AG20443 (cell line): ENCODE measurements at regions not wholly inside any gene's neighbourhood (a gene's known extent, or its start where the extent isn't known, plus 50 kb on each side); places are given as distances from the start of the nearest gene placed in this dataset.
A peak's percentile ranks its signal among the peaks of the same experiment; 100 is the strongest.
"Not testable (repeated sequence)": the region's sequence is repeated elsewhere in the genome, so short reads cannot be mapped to it uniquely, and the experiment has no call there.

Experiments
- DNase-seq: peaks from one replicate; pipeline ENCODE4 v3.0.0; 2012; ENCODE audit warnings: low spot score, mixed read lengths

DNA sequence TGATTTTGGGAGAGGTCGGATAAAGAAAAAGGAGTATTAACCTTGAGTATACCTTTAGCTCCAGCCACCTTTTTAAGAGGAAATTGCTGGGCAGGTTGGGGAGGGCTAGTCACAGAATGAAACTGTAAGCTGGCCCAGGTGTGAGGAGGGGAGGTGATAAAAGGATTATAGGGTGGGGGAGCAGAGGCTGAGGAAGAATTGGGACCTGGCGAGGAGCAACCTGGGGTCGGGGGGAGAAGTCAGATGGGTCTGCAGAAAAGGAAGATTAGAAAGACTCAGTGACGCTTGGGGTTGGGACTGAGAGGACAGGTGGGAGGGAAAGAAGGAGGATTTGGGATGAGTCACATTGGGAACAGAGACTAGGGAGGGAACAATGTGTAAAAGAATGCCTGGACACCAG, 1548.5 kb upstream of the WWC1 start:
- not testable (repeated sequence) for DNase-seq

DNA sequence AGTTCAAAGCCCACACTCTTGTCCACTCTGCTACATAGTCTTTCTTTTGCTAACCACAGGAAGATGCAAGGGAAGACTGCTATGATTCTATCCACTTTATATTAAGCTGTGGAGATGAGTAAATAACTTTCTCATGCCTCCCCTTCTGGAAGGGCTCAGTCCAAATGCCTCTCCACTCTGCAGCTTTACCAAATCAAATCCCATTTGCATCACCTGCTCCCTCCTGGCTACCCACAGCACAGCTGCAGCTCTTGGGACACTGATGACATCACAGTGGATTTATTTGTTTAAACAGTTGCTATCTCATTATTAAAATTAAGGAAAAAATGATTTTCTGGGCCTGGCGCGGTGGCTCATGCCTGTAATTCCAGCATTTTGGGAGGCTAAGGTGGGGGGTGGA, 1544.9 kb upstream of the WWC1 start:
- DNase-seq, result no peak

- DNase-seq, result no peak
These were observed 1541.1 kb upstream of the WWC1 start for GRCh38 chr5:166750376-166750775.

GRCh38 chr5:166758151-166758550, 1533.3 kb upstream of the WWC1 start:
- no peak for DNase-seq

GRCh38 chr5:166767858-166768257, 1523.6 kb upstream of the WWC1 start:
- no peak for DNase-seq

DNA sequence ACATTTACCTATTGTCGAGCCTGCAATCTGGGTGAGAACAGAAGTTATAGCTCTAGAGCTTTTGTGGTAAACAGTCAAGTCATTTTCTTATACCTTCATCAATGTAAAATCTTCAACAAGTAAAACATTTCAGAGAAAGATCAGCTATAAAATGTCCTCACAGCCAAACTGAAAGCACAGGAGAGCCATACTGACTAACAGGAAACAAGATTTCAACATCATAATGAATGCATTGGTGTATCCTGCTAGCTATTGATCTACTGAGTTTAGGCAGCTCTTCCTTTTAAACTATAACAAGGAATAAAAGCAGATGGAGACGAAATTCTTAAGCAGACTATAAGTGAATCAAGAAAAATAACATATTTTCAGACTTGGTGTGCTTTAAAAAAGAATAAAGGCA, 1522.9 kb upstream of the WWC1 start:
- DNase-seq, result no peak

DNA sequence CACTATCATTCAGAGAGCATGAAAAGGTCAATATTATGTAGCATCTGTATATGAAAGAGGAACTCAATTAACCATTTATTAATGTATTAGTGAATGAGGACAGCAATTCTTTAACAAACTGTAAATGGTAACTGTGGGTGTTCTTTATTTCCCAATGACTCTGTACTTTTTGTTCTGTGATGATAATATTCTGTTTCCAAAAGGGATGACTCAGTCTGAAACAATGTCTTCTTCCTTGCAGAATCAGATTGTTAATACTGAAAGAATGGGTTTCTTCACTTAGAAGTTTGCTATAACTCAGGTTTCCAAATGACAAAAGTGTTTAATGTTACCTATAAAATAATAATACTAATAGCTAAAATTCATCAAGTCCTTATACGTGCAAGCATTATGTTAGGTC, 1518.7 kb upstream of the WWC1 start:
- DNase-seq, result no peak

DNA sequence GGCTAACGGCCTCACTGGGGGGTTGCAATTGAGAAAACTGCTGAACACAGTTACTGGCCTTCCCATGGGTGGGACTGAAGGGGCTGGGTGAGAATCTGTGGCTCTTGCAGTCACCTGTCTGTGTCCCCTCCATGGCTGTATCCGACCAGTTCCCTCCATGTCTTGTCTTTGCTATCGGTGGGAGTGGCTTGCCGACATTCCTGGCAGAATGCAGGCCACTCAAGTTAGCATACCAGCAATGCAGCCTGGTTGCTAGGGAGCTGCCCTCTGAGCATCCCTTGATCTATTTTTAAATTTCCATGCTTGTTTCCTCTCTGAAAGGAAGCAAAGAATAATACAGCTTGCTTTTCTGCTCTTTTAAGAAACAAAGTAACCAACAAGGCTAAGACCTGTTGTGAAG, 1509.7 kb upstream of the WWC1 start:
- no peak for DNase-seq

GRCh38 chr5:166784545-166785078, 1506.8 kb upstream of the WWC1 start:
- DNase-seq, result no peak

DNA sequence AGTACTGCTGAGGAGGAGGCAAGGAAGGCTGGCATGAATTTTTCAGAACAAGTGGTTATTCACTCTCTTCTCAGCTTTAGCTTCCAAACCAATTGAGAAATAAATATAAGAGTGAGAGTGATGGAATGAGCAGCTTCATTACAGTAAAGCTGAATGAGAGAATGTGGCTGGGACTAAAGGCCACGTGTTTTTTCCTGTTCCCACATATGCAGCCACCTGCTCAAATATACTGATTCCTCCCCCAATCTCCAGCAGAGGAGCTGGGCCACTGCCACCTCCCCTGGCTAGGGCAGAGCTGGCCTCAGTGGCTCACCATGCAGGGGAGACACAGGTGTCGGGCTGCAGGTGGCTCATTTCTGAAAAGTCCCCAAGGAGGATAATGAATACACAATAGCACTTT, 1505.3 kb upstream of the WWC1 start:
- DNase-seq, result no peak

- DNase-seq, result no peak
These were observed 1504.6 kb upstream of the WWC1 start for GRCh38 chr5:166786889-166787288.

DNA sequence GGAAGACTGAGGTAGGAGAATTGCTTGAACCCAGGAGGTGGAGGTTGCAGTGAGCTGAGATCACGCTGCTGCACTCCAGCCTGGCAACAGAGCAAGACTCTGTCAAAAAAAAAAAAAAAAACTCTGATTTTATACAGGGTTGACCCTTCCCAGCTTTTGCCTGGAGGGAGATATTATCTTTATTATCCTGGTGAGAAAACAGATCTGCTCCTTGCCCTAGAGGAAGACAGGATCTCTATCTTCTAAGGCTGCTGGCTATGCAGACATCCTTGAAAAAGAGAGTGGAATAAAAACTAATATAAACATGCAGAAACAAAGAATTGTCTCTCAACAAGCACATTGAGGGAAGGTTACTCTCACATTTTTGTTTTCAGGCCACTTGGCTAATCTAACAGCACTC, 1503.4 kb upstream of the WWC1 start:
- DNase-seq, result no peak

DNA sequence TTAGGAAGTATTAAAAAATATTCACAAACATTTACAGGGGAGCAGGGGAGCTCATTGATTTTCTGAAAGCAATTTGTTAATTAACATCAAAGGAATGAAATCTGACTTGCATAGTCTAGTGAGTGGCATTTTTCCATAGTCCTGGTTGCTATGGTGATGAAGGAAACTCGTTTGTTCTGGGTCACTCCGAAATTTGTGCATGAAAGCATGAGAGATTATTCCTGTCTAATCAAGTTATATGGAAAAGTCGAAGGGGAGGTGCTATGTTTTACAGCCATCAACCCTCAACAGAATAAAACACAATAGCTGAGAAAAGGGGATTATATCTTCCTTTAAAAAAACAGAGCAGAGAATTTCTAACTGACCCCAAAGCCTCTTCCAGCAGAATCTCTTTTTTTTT, 1495.7 kb upstream of the WWC1 start:
- no peak for DNase-seq

- no peak for DNase-seq
These were observed 1488.4 kb upstream of the WWC1 start for GRCh38 chr5:166803058-166803457.

DNA sequence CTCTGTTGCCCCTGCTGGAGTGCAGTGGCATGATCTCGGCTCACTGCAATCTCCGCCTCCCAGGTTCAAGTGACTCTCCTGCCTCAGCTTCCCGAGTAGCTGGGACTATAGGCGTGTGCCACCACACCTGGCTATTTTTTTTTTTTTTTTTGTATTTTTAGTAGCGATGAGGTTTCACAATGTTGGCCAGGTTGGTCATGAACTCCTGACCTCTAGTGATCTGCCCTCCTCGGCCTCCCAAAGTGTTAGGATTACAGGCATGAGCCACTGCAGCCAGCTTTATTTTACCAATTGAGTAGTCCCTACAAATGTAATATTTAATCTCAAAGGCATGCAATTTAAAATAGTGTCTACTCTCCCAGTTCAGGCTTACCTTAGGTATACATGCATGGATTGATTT, 1487.2 kb upstream of the WWC1 start:
- DNase-seq, result not testable (repeated sequence)

GRCh38 chr5:166804693-166805092, 1486.8 kb upstream of the WWC1 start:
- DNase-seq, result not testable (repeated sequence)

DNA sequence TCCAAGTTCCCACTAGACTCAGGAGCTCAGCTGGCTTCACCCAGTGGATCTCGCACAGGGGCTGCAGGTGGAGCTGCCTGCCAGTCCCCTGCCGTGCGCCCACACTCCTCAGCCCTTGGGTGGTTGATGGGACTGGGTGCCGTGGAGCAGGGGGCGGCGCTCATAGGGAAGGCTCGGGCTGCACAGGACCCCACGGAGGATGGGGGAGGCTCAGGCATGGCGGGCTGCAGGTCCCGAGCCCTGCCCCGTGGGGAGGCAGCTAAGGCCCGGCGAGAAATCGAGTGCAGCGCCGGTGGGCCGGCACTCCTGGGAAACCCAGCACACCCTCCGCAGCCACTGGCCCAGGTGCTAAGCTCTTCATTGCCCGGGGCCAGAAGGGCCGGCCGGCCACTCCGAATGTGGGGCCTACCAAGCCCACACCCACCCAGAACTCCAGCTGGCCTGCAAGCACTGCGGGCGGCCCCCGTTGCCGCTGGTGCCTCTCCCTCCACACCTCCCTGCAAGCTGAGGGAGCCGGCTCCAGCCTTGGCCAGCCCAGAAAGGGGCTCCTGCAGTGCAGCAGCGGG, 1481.3 kb upstream of the WWC1 start:
- DNase-seq, result not testable (repeated sequence)

DNA sequence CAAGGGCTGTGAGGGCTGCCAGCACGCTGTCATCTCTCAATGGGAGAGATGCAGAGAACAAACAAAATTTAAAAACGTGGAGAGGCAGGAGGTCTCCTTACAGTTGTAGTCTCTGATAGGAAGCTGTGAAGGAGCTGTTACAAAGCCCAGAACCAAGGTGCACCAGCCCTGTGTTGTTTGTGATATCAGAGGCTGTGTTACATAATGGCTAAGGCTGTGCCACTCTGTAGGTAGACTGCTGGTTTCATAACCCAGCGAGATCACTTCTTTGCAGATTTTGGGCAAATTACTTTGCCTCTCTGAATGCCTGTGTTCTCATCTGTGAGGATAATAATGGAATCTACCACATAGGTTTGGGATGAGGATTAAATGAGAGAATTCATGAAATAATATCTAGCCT, 1480.7 kb upstream of the WWC1 start:
- DNase-seq, result no peak

DNA sequence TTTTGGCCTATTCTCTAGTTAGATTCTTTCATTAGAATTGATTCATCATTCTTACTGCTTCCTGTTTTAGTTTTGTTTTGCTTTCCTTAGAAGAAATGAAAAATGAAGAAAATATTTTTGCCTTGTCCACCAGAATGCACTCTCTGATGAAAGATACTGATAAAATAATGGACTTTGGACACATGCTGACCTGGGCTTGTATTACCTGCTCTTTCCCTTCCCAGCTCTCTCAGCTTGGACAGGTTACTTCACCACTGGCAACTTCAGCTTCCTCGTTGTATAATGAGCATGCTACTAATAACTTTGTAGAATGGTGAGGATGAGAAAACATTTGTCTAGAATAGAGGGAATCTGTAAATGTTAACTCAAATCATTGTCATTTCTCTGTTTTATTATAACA, 1468.1 kb upstream of the WWC1 start:
- DNase-seq, result no peak

DNA sequence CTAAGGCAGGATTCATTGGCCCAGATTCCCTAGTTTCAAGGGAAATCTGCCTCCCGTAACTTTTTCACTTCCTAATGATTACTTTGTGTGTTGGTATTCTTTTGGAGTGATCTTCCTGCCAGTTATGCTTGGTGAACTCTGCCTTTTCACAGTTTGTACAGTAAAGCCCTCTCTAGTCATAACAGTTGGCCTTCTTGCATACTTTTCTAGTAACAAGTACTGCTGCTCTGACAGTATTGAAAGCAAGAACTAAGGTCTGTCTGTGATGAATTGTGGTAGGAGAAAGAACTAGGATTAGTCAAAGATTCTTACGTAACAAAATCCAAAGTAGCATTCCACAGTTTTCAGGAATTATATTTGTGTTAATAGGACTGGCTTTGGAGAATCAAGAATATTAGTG, 1457.2 kb upstream of the WWC1 start:
- DNase-seq, result no peak

GRCh38 chr5:166845044-166845443, 1446.4 kb upstream of the WWC1 start:
- DNase-seq, result peak; percentile 8

- no peak for DNase-seq
These were observed 1434.7 kb upstream of the WWC1 start for GRCh38 chr5:166856791-166857190.

DNA sequence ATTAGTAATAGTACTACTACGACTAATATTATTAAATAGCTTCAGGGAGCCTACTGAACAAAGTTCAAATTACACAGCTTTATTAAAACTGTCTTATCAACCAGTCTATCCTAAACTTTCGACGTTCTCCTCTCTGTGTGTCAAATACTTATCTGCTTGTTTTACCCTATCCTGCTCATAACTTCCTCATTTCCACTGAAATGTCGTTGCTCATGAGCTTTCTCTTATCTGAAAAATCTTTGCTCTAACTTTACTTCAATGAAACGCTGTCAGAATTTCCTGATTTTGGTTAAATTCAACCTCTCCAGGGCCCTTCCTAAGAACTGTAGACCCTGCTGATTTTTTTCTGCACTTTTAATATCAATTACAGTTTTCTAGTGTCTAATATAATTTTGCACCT, 1431.0 kb upstream of the WWC1 start:
- no peak for DNase-seq

DNA sequence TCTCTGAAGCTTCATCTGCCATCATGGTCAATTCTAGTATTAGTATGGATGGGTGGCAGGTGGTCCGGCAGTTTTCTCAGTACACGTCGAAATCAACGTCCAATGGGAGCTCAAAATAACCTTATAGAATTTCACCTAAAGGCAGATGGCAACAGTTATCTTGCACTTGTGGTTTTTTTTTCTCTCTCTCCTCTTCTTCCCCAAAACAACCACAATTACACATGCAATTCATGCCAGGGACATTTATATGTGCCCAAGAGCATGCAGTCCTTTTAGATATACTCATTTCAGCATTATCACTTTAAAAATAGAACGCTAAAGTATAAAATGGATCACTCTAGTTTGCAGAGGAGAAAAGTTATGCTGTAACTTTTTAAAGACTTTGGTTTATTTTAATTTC, 1428.9 kb upstream of the WWC1 start:
- no peak for DNase-seq

- DNase-seq, result no peak
These were observed 1426.2 kb upstream of the WWC1 start for GRCh38 chr5:166865206-166865605.
